ENCODE measurements at regions not wholly inside any gene's neighbourhood (a gene's known extent, or its start where the extent isn't known, plus 50 kb on each side); places are given as distances from the start of the nearest gene placed in this dataset.

DNA sequence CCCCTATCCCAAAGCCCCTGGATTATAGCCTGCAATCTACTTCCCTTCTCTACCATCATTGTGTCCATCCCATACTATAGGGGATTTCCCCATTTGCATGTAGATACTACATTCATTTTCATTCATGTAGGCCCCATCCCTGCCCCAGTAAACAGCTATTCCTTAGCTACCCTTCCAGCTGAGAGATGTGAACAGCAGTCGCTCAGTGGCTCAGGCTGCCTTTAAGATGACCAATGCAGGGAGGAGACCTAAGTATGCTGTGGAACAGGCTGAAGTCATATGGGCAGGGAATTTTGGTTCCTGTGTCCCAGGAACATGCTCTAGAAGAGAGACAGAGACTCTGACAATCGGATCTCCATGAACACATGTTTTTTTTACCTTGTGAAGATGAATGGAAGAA lies 481.2 kb upstream of the SYT1 start:
- WGBS, 2 donors: 74 to 95% methylated on average over 2 of the region's 2 CpGs
- no peaks in the 10 kb centered on the region for H3K27me3 ChIP-seq
- intact Hi-C loops (cut with DNase I; ENCODE audit: low total_unique reads): no loop called here
- no peaks in the 10 kb centered on the region for H3K36me3 ChIP-seq (ENCODE audit: low read depth, missing control alignments)
- no peaks in the 10 kb centered on the region for H3K4me1 ChIP-seq
- DNase-seq: no peak
- H3K4me3 ChIP-seq: no peak overlapping the region
- H3K9me3 ChIP-seq: no peaks in the 10 kb centered on the region
- no peak for TF ChIP-seq POLR2A (IDR thresholded peaks at IDR 0.05)
- no peak for TF ChIP-seq CTCF (IDR thresholded peaks at IDR 0.05)
- H3K27ac ChIP-seq: no peak overlapping the region

DNA sequence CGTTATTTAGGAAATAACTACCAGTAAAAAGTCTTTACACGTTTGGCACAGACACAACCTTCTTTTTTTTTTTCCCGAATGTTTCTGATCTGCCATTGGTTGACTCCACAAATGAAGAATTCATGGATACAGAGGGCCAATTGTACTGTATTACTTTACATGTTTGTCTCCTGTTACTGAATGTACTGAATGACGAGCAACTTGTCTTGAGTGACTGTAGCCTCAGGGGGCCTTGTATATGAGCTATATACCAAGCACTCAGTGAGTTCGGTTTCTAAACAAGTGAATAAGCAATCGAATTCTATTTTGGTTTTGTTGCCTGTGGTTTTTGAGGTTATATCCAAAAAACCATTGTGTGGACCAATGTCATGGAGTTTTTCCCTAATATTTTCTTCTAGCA lies 480.0 kb upstream of the SYT1 start:
- no peak for TF ChIP-seq CTCF (IDR thresholded peaks at IDR 0.05)
- no peak for TF ChIP-seq POLR2A (IDR thresholded peaks at IDR 0.05)
- H3K27me3 ChIP-seq: no peaks in the 10 kb centered on the region
- H3K4me1 ChIP-seq: no peaks in the 10 kb centered on the region
- H3K27ac ChIP-seq: no peak overlapping the region
- intact Hi-C loops (cut with DNase I; ENCODE audit: low total_unique reads): no loop called here
- no peaks in the 10 kb centered on the region for H3K36me3 ChIP-seq (ENCODE audit: low read depth, missing control alignments)
- DNase-seq: no peak
- no peaks in the 10 kb centered on the region for H3K9me3 ChIP-seq
- H3K4me3 ChIP-seq: no peak overlapping the region
- WGBS, 2 donors: 90 to 92% methylated on average over 6 of the region's 6 CpGs

DNA sequence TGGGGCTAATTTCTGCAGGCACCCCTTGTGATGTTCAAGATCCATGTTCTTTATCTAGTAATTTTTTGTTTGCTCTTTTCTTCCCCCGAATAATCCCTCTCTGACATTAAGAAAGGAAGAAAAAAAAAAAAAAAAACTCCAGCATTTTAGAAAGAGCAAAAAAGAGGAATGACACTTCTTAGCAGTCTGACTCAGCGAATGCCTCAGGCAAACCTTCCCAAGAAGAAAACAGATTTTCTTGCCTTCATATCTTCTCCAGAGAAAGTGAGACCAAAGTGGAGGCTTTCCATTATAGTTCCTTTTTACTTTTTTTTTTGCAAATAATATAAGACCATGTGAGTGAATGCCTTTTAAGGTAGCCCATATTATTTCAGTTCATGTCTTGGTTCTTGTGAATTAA lies 479.0 kb upstream of the SYT1 start:
- 79 to 80% methylated on average over 2 of the region's 2 CpGs for WGBS, 2 donors

GRCh38 chr12:78386871-78387270 lies 477.7 kb upstream of the SYT1 start:
- no peaks in the 10 kb centered on the region for H3K36me3 ChIP-seq (ENCODE audit: low read depth, missing control alignments)
- intact Hi-C loops (cut with DNase I; ENCODE audit: low total_unique reads): no loop called here
- no peaks in the 10 kb centered on the region for H3K27me3 ChIP-seq
- 68 to 75% methylated on average over 2 of the region's 2 CpGs for WGBS, 2 donors
- H3K4me1 ChIP-seq: no peaks in the 10 kb centered on the region
- no peaks in the 10 kb centered on the region for H3K9me3 ChIP-seq
- TF ChIP-seq CTCF (IDR thresholded peaks at IDR 0.05) (no peak), POLR2A (IDR thresholded peaks at IDR 0.05) (no peak)
- H3K4me3 ChIP-seq: no peak overlapping the region
- H3K27ac ChIP-seq: no peak overlapping the region
- DNase-seq: no peak

More for the DNA sequence above, 479.0 kb upstream of the SYT1 start:
- intact Hi-C loops (cut with DNase I; ENCODE audit: low total_unique reads): no loop called here
- H3K4me3 ChIP-seq: no peak overlapping the region
- no peaks in the 10 kb centered on the region for H3K4me1 ChIP-seq
- H3K9me3 ChIP-seq: no peaks in the 10 kb centered on the region
- no peaks in the 10 kb centered on the region for H3K27me3 ChIP-seq
- H3K27ac ChIP-seq: no peak overlapping the region
- DNase-seq: no peak
- TF ChIP-seq POLR2A (IDR thresholded peaks at IDR 0.05): no peak
- TF ChIP-seq CTCF (IDR thresholded peaks at IDR 0.05): no peak
- H3K36me3 ChIP-seq (ENCODE audit: low read depth, missing control alignments): no peaks in the 10 kb centered on the region

DNA sequence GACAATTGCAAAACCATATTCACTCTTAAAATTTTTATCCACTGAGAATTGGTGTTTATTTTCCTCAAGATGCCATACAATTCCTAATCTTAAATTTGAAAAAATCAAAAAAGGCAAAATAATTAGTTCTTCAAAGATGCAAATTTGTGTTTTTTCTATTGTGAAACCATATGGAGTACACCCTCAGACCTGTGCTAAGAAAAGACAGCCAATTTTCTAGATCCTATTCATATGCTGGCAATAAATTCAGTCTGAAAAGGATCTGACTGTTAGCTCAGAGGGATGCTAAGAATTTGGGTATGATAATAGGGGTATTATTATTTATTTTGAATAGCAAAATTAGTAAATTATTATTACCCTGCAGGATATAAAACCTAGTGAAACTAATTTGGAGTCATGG lies 476.9 kb upstream of the SYT1 start:
- no peak for DNase-seq
- no peaks in the 10 kb centered on the region for H3K36me3 ChIP-seq (ENCODE audit: low read depth, missing control alignments)
- intact Hi-C loops (cut with DNase I; ENCODE audit: low total_unique reads): no loop called here
- no peak overlapping the region for H3K4me3 ChIP-seq
- no peaks in the 10 kb centered on the region for H3K9me3 ChIP-seq
- H3K27ac ChIP-seq: no peak overlapping the region
- no peaks in the 10 kb centered on the region for H3K4me1 ChIP-seq
- H3K27me3 ChIP-seq: no peaks in the 10 kb centered on the region
- TF ChIP-seq CTCF (IDR thresholded peaks at IDR 0.05): no peak
- no peak for TF ChIP-seq POLR2A (IDR thresholded peaks at IDR 0.05)
